Astrocyte (in vitro differentiated cells and primary cell): ENCODE measurements at regions not wholly inside any gene's neighbourhood (a gene's known extent, or its start where the extent isn't known, plus 50 kb on each side); places are given as distances from the start of the nearest gene placed in this dataset.

Experiments
- DNase-seq: peaks from one replicate; pipeline ENCODE4 v3.0.0-alpha.2; 2010; ENCODE audit warnings: low read depth
- FAIRE-seq: peaks from 2 replicates; lab custom pipeline; 2011; peaks lifted over from hg19 to GRCh38; lab: Jason Lieb, UNC
- H2AFZ ChIP-seq: 2 replicates; pipeline ENCODE4 v1.6.0; 2012; ENCODE audit warnings: low read depth, low read length, inconsistent platforms
- H3K27ac ChIP-seq: 2 replicates; pipeline ENCODE4 v1.5.1; 2011; ENCODE audit warnings: low read depth, low read length, inconsistent platforms
- H3K27me3 ChIP-seq: 2 replicates; pipeline ENCODE4 v1.6.0; 2011; ENCODE audit warnings: low read length, inconsistent platforms; ENCODE audit not compliant: insufficient read depth
- H3K36me3 ChIP-seq: 2 replicates; pipeline ENCODE4 v1.5.1; 2011; ENCODE audit warnings: low read length, inconsistent platforms; ENCODE audit not compliant: insufficient read depth
- H3K4me1 ChIP-seq: 2 replicates; pipeline ENCODE4 v1.5.1; 2011; ENCODE audit warnings: low read length, inconsistent platforms; ENCODE audit not compliant: insufficient read depth
- H3K4me2 ChIP-seq: 2 replicates; pipeline ENCODE4 v1.6.0; 2012; ENCODE audit warnings: low read length, inconsistent platforms
- H3K4me3 ChIP-seq: 2 replicates; pipeline ENCODE4 v1.5.1; 2011; ENCODE audit warnings: low read depth, mild to moderate bottlenecking, low read length, inconsistent platforms; ENCODE audit not compliant: insufficient read depth
- H3K79me2 ChIP-seq: 2 replicates; pipeline ENCODE4 v1.6.0; 2012; ENCODE audit warnings: mild to moderate bottlenecking, low read length, inconsistent platforms; ENCODE audit not compliant: insufficient read depth
- H3K9ac ChIP-seq: 2 replicates; pipeline ENCODE4 v1.6.0; 2012; ENCODE audit warnings: mild to moderate bottlenecking, low read length, inconsistent platforms
- H3K9me3 ChIP-seq: 2 replicates; pipeline ENCODE4 v1.5.1; 2012; ENCODE audit warnings: low read depth, mild to moderate bottlenecking, low read length, inconsistent platforms; ENCODE audit not compliant: insufficient read depth
- H4K20me1 ChIP-seq: 2 replicates; pipeline ENCODE4 v1.6.0; 2012; ENCODE audit warnings: low read length, inconsistent platforms; ENCODE audit not compliant: insufficient read depth
- H3K27ac Mint-ChIP-seq: one replicate; pipeline ENCODE4 v1.8.0; 2021; ENCODE audit warnings: mild to moderate bottlenecking, mixed read lengths; ENCODE audit not compliant: unreplicated experiment
- H3K27me3 Mint-ChIP-seq: one replicate; pipeline ENCODE4 v1.8.0; 2021; ENCODE audit warnings: low read depth, mixed read lengths; ENCODE audit not compliant: unreplicated experiment
- H3K36me3 Mint-ChIP-seq: one replicate; pipeline ENCODE4 v1.8.0; 2021; ENCODE audit warnings: low read depth, mixed read lengths; ENCODE audit not compliant: unreplicated experiment
- H3K4me1 Mint-ChIP-seq: one replicate; pipeline ENCODE4 v1.8.0; 2021; ENCODE audit warnings: low read depth, mixed read lengths; ENCODE audit not compliant: unreplicated experiment
- H3K4me3 Mint-ChIP-seq: one replicate; pipeline ENCODE4 v1.8.0; 2021; ENCODE audit warnings: mild to moderate bottlenecking, moderate library complexity, mixed read lengths; ENCODE audit not compliant: unreplicated experiment
- H3K9me3 Mint-ChIP-seq: one replicate; pipeline ENCODE4 v1.8.0; 2021; ENCODE audit warnings: mild to moderate bottlenecking, mixed read lengths; ENCODE audit not compliant: unreplicated experiment
- EZH2 ChIP-seq: IDR thresholded peaks from 2 replicates; pipeline ENCODE4 v1.6.1; 2012; ENCODE audit warnings: mild to moderate bottlenecking, low read length, inconsistent platforms; ENCODE audit not compliant: insufficient read depth
- TF ChIP-seq, protein P1 (sequence below): IDR thresholded peaks from 2 replicates; pipeline ENCODE4 v1.5.1; 2011; ENCODE audit warnings: low read depth, mild to moderate bottlenecking, inconsistent platforms, low read length, moderate library complexity; ENCODE audit not compliant: insufficient read depth

DNA sequence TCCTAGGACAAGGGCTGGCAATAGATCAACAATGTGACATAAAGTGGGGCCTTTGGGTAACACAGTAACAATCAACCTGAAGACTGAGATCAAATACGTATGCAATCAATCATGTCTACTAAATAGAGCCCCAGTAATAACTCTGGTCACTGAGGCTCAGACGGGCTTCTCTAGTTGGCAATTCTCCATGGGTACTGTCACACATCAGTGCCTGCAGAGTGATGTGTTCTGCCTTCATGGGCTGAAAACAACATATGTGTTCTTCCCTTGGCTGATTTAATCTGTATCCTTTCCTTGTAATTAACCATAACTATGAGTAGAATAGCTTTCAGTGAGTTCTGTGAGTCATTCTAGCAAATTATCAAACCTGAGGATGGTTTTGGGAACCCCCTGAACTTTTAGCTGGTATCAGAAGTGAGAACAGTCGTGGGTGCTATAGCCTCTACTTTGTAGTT is 113.6 kb downstream of the TMCO5A start:
- H2AFZ ChIP-seq: no peak overlapping the region
- FAIRE-seq: peak; percentile 32
- no peak overlapping the region for H3K4me2 ChIP-seq
- H3K4me1 ChIP-seq: peaks cover 11% of the 10 kb centered on the region
- H3K79me2 ChIP-seq: no peaks in the 10 kb centered on the region
- H3K9ac ChIP-seq: no peak overlapping the region
- H4K20me1 ChIP-seq: no peaks in the 10 kb centered on the region
- no peak overlapping the region for H3K4me3 ChIP-seq
- peaks cover 25% of the 10 kb centered on the region for H3K4me1 Mint-ChIP-seq
- H3K36me3 ChIP-seq: no peaks in the 10 kb centered on the region
- H3K27ac Mint-ChIP-seq: no peak overlapping the region
- H3K27me3 Mint-ChIP-seq: no peaks in the 10 kb centered on the region
- H3K27ac ChIP-seq: no peak overlapping the region
- DNase-seq: no peak
- no peaks in the 10 kb centered on the region for H3K27me3 ChIP-seq
- H3K9me3 ChIP-seq: no peaks in the 10 kb centered on the region
- H3K4me3 Mint-ChIP-seq: no peak overlapping the region
- no peaks in the 10 kb centered on the region for H3K9me3 Mint-ChIP-seq
- no peak for TF ChIP-seq EZH2
- TF ChIP-seq, protein P1, sequence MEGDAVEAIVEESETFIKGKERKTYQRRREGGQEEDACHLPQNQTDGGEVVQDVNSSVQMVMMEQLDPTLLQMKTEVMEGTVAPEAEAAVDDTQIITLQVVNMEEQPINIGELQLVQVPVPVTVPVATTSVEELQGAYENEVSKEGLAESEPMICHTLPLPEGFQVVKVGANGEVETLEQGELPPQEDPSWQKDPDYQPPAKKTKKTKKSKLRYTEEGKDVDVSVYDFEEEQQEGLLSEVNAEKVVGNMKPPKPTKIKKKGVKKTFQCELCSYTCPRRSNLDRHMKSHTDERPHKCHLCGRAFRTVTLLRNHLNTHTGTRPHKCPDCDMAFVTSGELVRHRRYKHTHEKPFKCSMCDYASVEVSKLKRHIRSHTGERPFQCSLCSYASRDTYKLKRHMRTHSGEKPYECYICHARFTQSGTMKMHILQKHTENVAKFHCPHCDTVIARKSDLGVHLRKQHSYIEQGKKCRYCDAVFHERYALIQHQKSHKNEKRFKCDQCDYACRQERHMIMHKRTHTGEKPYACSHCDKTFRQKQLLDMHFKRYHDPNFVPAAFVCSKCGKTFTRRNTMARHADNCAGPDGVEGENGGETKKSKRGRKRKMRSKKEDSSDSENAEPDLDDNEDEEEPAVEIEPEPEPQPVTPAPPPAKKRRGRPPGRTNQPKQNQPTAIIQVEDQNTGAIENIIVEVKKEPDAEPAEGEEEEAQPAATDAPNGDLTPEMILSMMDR: no peak
- H3K36me3 Mint-ChIP-seq: no peaks in the 10 kb centered on the region

DNA sequence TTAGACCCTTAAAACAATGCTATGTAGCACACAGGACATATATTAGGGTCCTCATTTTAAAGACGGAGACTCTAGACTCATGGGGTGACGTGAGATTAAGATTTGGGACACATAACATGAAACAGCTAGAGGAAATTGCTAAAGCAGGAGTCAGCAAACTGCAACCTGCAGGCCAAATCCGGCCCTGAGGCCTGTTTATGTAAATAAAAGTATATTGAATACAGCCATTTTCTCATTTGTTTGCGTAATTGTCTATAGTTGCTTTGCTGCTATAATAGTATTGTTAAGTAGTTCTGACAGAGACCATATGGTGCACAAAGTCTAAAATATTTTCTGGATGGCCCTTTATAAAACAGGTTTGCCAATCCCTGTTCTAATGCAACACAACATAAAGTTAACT is 115.5 kb downstream of the TMCO5A start:
- H3K27me3 ChIP-seq: no peaks in the 10 kb centered on the region
- no peak overlapping the region for H3K27ac ChIP-seq
- no peak for DNase-seq
- Mint-ChIP-seq H3K9me3 (no peaks in the 10 kb centered on the region), H3K4me3 (no peak overlapping the region), H3K36me3 (no peaks in the 10 kb centered on the region), H3K27me3 (no peaks in the 10 kb centered on the region), H3K4me1 (peaks cover 35% of the 10 kb centered on the region), H3K27ac (peak overlapping the region; percentile 79)
- no peak overlapping the region for H3K4me3 ChIP-seq
- H3K36me3 ChIP-seq: no peaks in the 10 kb centered on the region
- H4K20me1 ChIP-seq: no peaks in the 10 kb centered on the region
- no peak overlapping the region for H3K9ac ChIP-seq
- H3K79me2 ChIP-seq: no peaks in the 10 kb centered on the region
- peak overlapping the region; percentile 37 for H3K4me2 ChIP-seq
- TF ChIP-seq EZH2: no peak
- TF ChIP-seq, protein P1: no peak
- H3K4me1 ChIP-seq: peaks cover 11% of the 10 kb centered on the region
- no peak for FAIRE-seq
- no peaks in the 10 kb centered on the region for H3K9me3 ChIP-seq
- no peak overlapping the region for H2AFZ ChIP-seq

DNA sequence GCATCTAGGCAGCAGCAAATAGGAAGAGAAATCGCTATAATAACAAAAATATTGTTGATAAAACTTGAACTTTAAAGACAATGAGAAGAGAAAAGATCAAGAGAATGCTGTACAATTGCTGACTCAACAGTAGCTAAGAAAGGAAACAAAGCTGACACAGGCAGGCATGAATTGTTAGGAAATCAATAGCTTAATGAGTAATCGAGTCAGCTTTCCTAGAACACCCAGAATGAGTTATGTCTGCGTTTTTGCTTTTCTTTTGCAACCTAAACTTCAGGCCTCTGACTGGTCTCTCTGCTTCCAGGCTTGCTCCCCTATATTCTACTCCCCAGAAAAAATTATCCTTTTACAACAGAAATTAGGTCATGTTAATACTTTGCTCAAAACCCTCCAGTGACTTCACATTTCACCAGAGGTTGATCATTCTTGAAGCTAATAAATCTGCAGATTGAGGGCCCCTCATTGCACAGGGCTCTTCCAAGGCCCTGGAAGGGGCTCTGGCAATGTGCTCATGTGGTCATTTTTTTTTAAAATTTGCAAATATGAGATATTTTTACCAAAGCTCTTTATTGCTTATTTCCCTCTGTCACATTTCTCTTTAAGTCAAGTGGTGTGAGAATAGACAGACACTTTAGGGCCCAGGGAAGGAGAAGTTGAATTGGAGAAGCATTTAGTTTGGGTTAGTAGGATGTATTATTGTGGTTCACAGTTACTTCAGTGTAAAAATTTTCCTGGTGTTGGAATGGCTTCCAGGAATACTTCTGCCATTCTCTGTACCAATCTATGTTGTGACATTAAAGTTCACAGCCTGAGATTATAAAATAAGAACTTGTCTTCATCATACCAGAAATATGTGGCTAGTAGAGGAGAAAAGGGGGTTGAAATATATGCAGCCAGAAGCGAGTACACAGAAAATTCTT is 116.3 kb downstream of the TMCO5A start:
- TF ChIP-seq EZH2: no peak
- Mint-ChIP-seq H3K27ac (peak overlapping the region; percentile 79), H3K36me3 (no peaks in the 10 kb centered on the region), H3K4me1 (peaks cover 35% of the 10 kb centered on the region), H3K27me3 (no peaks in the 10 kb centered on the region), H3K4me3 (no peak overlapping the region), H3K9me3 (peaks cover 2% of the 10 kb centered on the region)
- DNase-seq (peak; percentile 62), FAIRE-seq (peak; percentile 92)
- H3K9ac ChIP-seq: no peak overlapping the region
- H3K9me3 ChIP-seq: no peaks in the 10 kb centered on the region
- H3K36me3 ChIP-seq: no peaks in the 10 kb centered on the region
- no peaks in the 10 kb centered on the region for H4K20me1 ChIP-seq
- peak overlapping the region; percentile 2 for H2AFZ ChIP-seq
- H3K4me2 ChIP-seq: peak overlapping the region; percentile 37
- H3K27me3 ChIP-seq: no peaks in the 10 kb centered on the region
- H3K27ac ChIP-seq: peak overlapping the region; percentile 8
- no peaks in the 10 kb centered on the region for H3K79me2 ChIP-seq
- no peak overlapping the region for H3K4me3 ChIP-seq
- H3K4me1 ChIP-seq: peaks cover 11% of the 10 kb centered on the region
